GM12873 (cell line): ENCODE measurements at regions not wholly inside any gene's neighbourhood (a gene's known extent, or its start where the extent isn't known, plus 50 kb on each side); places are given as distances from the start of the nearest gene placed in this dataset.

Experiments used
- CTCF ChIP-seq: IDR thresholded peaks from 2 replicates; pipeline ENCODE4 v1.5.1; 2012; ENCODE audit warnings: low read depth, mild to moderate bottlenecking, moderate library complexity, low read length, control low read depth; ENCODE audit not compliant: insufficient read depth; ENCODE audit errors: missing control alignments

GRCh38 chr16:50428116-50428515 is 59.3 kb upstream of the BRD7 start:
- TF ChIP-seq CTCF, result no peak

DNA sequence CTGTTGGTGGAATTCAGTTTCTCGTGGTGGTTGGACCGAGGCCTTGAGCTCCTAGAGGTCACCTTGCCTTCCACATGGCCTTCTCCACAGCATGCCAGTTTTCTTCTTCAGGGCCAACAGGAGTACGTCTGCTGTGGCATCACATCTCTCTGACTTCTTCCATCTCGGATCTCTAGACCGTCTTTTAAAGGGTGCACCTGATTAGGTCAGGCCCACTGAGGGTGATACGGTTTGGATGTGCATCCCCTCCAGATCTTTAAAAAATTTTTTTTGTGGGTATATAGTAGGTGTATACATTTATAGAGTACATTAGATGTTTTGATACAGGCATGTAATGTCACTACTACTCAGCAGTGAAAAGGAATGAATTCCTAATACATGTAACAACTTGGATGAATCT is 58.3 kb upstream of the BRD7 start:
- no peak for TF ChIP-seq CTCF

GRCh38 chr16:50425648-50426047 is 56.9 kb upstream of the BRD7 start:
- TF ChIP-seq CTCF, result no peak

- no peak for TF ChIP-seq CTCF
Measured at GRCh38 chr16:50425044-50425443, 56.3 kb upstream of the BRD7 start.

- TF ChIP-seq CTCF, result no peak
Measured at GRCh38 chr16:50422926-50423325, 54.1 kb upstream of the BRD7 start.

GRCh38 chr16:50419116-50419515 is 50.3 kb upstream of the BRD7 start:
- no peak for TF ChIP-seq CTCF
